Esophagus muscularis mucosa (tissue), 4 donors: ENCODE measurements at regions not wholly inside any gene's neighbourhood (a gene's known extent, or its start where the extent isn't known, plus 50 kb on each side); places are given as distances from the start of the nearest gene placed in this dataset.

Experiments
- DNase-seq: peaks from one replicate; pipeline ENCODE4 v3.0.0-alpha.2; 2017; ENCODE audit errors: extremely low spot score
- H3K27ac ChIP-seq, 4 donors: fragments of 200-600 bp; sonication (generic); replicated peaks in 1 of 4; 1 replicate in 3 of 4; 2 replicates in 1 of 4; pipeline ENCODE4 v1.5.1; 2016 to 2019; ENCODE audit warnings: mild to moderate bottlenecking in 1 of 4
- H3K27me3 ChIP-seq, 4 donors: fragments of 200-600 bp; sonication (generic); one replicate each; pipeline versions ENCODE4 v1.5.1 to v1.6.0; 2016 to 2019
- H3K36me3 ChIP-seq, 4 donors: fragments of 200-600 bp; sonication (generic); one replicate each; pipeline ENCODE4 v1.5.1; 2016 to 2019
- H3K4me1 ChIP-seq, 4 donors: fragments of 200-600 bp; sonication (generic); one replicate each; pipeline ENCODE4 v1.5.1; 2016 to 2019
- H3K4me3 ChIP-seq, 4 donors: fragments of 200-600 bp; sonication (generic); 1 replicate in 2 of 4; 2 replicates in 2 of 4; pipeline ENCODE4 v1.5.1; 2016 to 2019; ENCODE audit warnings: mild to moderate bottlenecking in 4 of 4, moderate library complexity in 1 of 4
- H3K9me3 ChIP-seq, 4 donors: fragments of 200-600 bp; sonication (generic); 1 replicate in 3 of 4; 2 replicates in 1 of 4; pipeline ENCODE4 v1.5.1; 2016 to 2019
- CTCF ChIP-seq, 3 experiments: fragments of 200-600 bp in 2 of 3; fragments of 450-650 bp in 1 of 3; sonication (generic) in 2 of 3; IDR thresholded peaks; one replicate each; pipeline ENCODE4 v1.5.1; 2017 to 2019; ENCODE audit warnings: antibody characterized with exemption in 3 of 3, mild to moderate bottlenecking in 2 of 3, moderate library complexity in 1 of 3
- EP300 ChIP-seq: sonication (generic); formaldehyde crosslinking; IDR thresholded peaks from one replicate; pipeline ENCODE4 v1.6.1; 2017; ENCODE audit warnings: antibody characterized with exemption
- POLR2A ChIP-seq: fragments of 450-650 bp; IDR thresholded peaks from one replicate; pipeline ENCODE4 v1.6.1; 2017; ENCODE audit warnings: antibody characterized with exemption, moderate library complexity, mild to moderate bottlenecking, low read depth
- POLR2AphosphoS5 ChIP-seq, 2 donors: sonication (generic); formaldehyde crosslinking; IDR thresholded peaks; one replicate each; pipeline ENCODE4 v1.6.1; 2017; ENCODE audit warnings: antibody characterized with exemption in 2 of 2
- WGBS: methylation state at CpG from one replicate; pipeline ENCODE4 v1.1.5; 2018; 5-methylcytosine and 5-hydroxymethylcytosine counted together
- intact Hi-C: fragments of 100-400 bp; cut with DNase I; formaldehyde crosslinking; loops from one replicate; pipeline ENCODE4 v1.15.1; 2023

GRCh38 chr5:17888155-17888554 lies 253.9 kb downstream of the TAF11L14 start:
- TF ChIP-seq CTCF (IDR thresholded peaks at IDR 0.05) (no peak), EP300 (no peak), POLR2A (no peak), POLR2AphosphoS5 (IDR thresholded peaks at IDR 0.05) (no peak)

GRCh38 chr5:17890501-17890900 lies 256.2 kb downstream of the TAF11L14 start:
- TF ChIP-seq POLR2AphosphoS5 (IDR thresholded peaks at IDR 0.05) (no peak), EP300 (no peak), POLR2A (no peak), CTCF (IDR thresholded peaks at IDR 0.05) (no peak)
- 73% methylated on average over 3 of the region's 3 CpGs for WGBS
- intact Hi-C loops: no loop called here

More at GRCh38 chr5:17888155-17888554, 253.9 kb downstream of the TAF11L14 start:
- Histone ChIP-seq H3K4me1 (no peaks in the 10 kb centered on the region), H3K27me3 (peaks cover 0 to 5% (median 0%) of the 10 kb centered on the region in 4 donors), H3K36me3 (no peaks in the 10 kb centered on the region), H3K9me3 (peaks cover 0 to 6% (median 0%) of the 10 kb centered on the region in 4 donors), H3K4me3 (no peak overlapping the region), H3K27ac (no peak overlapping the region)
- no peak for DNase-seq
- intact Hi-C loops: no loop called here

GRCh38 chr5:17891881-17892280 lies 257.6 kb downstream of the TAF11L14 start:
- peaks cover 0 to 6% (median 0%) of the 10 kb centered on the region in 4 donors for H3K9me3 ChIP-seq
- no peak for DNase-seq
- H3K36me3 ChIP-seq: no peaks in the 10 kb centered on the region
- H3K4me1 ChIP-seq: no peaks in the 10 kb centered on the region
- intact Hi-C loops: no loop called here
- WGBS: 83% methylated on average over 6 of the region's 6 CpGs
- H3K27ac ChIP-seq: no peak overlapping the region
- H3K27me3 ChIP-seq: no peaks in the 10 kb centered on the region
- no peak overlapping the region for H3K4me3 ChIP-seq
- TF ChIP-seq CTCF (IDR thresholded peaks at IDR 0.05): no peak
- no peak for TF ChIP-seq POLR2A
- no peak for TF ChIP-seq POLR2AphosphoS5 (IDR thresholded peaks at IDR 0.05)
- no peak for TF ChIP-seq EP300

More at GRCh38 chr5:17890501-17890900, 256.2 kb downstream of the TAF11L14 start:
- H3K36me3 ChIP-seq: no peaks in the 10 kb centered on the region
- H3K9me3 ChIP-seq: peaks cover 0 to 6% (median 0%) of the 10 kb centered on the region in 4 donors
- H3K27ac ChIP-seq: no peak overlapping the region
- H3K4me3 ChIP-seq: no peak overlapping the region
- no peak for DNase-seq
- peaks cover 0 to 4% (median 0%) of the 10 kb centered on the region in 4 donors for H3K27me3 ChIP-seq
- no peaks in the 10 kb centered on the region for H3K4me1 ChIP-seq

GRCh38 chr5:17893026-17893635 lies 258.9 kb downstream of the TAF11L14 start:
- WGBS: 87% methylated on average over 3 of the region's 3 CpGs

More at GRCh38 chr5:17893026-17893635, 258.9 kb downstream of the TAF11L14 start:
- H3K9me3 ChIP-seq: peaks cover 0 to 6% (median 0%) of the 10 kb centered on the region in 4 donors
- no peak overlapping the region for H3K27ac ChIP-seq
- DNase-seq: no peak
- no peak overlapping the region for H3K4me3 ChIP-seq
- TF ChIP-seq CTCF (IDR thresholded peaks at IDR 0.05) (no peak), EP300 (no peak), POLR2A (no peak), POLR2AphosphoS5 (IDR thresholded peaks at IDR 0.05) (no peak)
- no peaks in the 10 kb centered on the region for H3K4me1 ChIP-seq
- H3K36me3 ChIP-seq: no peaks in the 10 kb centered on the region
- intact Hi-C loops: no loop called here
- H3K27me3 ChIP-seq: no peaks in the 10 kb centered on the region
